HG03066 (cell line): ENCODE measurements at regions not wholly inside any gene's neighbourhood (a gene's known extent, or its start where the extent isn't known, plus 50 kb on each side); places are given as distances from the start of the nearest gene placed in this dataset.
"Not testable (repeated sequence)": the region's sequence is repeated elsewhere in the genome, so short reads cannot be mapped to it uniquely, and the experiment has no call there.

Source experiments
- ATAC-seq: cut with Tn5 transposase; IDR thresholded peaks from one replicate; pipeline ENCODE4 v1.9.1; 2021; ENCODE audit warnings: low read depth; ENCODE audit not compliant: unreplicated experiment

DNA sequence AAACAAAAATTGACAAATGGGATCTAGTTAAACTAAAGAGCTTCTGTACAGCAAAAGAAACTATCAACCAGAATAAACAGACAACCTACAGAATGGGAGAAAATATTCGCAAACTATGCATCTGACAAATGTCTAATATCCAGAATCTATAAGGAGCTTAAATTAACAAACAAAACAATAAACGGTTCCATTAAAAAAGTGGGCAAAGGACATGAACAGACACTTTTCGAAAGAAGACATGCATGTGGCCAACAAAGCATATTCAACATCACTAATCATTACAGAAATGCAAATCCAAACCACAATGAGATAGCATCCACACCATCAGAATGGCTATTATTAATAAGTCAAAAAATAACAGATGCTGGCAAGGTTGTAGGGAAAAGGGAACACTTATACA, 50.5 kb upstream of the MED13L start:
- not testable (repeated sequence) for ATAC-seq

DNA sequence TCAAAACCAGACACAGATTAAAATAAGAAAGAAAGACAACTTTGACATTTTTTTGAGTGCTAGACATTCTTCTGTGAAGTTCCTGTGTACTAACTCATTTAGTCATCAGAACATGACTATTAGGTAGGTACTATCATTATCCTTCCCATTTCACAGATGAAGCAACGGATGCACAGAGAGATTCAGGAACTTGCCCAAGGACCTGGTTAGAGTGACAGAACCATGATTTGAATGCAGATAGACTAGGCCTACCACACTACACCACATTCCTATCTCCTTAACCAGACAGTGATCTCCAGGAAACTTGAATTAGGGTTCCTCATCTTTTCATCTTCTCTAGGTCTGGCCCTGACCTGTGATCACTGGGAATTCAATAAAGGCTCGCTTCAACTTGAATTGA, 54.4 kb upstream of the MED13L start:
- no peak for ATAC-seq

GRCh38 chr12:116332705-116333380, 55.4 kb upstream of the MED13L start:
- ATAC-seq: no peak

DNA sequence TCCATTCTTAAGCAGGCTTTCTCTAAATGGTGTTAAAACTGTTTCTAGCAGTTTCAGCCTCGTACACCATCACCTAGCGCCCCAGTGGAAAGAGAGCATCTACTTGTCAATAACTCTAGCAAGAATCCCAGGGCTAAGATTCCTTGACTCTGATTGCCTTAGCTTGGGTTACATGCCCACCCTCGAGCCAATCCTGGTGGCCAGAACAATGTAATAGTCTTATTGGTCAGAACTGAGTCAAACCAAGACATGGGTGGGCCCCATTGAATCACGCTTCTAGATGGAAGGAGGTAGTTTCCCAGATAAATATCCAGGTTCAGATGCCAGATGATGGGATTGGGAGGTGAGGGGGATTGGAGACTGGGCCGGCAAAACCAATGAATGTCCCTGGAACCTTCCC, 55.9 kb upstream of the MED13L start:
- ATAC-seq: no peak

DNA sequence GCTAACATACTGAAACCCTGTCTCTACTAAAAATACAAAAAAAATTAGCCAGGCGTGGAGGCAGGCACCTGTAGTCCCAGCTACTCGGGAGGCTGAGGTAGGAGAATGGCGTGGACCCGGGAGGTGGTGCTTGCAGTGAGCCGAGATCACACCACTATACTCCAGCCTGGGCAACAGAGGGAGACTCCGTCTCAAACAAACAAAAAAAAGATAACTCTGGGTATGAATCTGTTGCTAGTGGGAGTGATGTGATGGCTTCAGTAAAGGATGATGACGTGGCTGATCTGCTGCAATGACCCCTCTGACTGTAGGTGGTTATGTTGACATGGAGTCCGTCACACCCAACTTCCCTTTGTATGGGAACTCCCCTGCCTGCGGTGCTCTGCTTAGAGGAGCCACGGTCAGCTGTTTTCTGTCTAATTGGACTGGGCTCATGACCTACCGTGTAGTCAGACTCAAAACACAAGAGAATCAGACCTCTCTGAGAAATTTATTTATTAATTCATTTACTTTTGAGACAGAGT, 59.1 kb upstream of the MED13L start:
- peak; percentile 48 for ATAC-seq

- ATAC-seq: no peak
Observed at GRCh38 chr12:116337312-116337711, 59.8 kb upstream of the MED13L start.

GRCh38 chr12:116338064-116338846, 60.8 kb upstream of the MED13L start:
- no peak for ATAC-seq

GRCh38 chr12:116339062-116339461, 61.6 kb upstream of the MED13L start:
- ATAC-seq: no peak

- no peak for ATAC-seq
Observed at GRCh38 chr12:116339800-116340371, 62.4 kb upstream of the MED13L start.

GRCh38 chr12:116343331-116343884, 65.9 kb upstream of the MED13L start:
- ATAC-seq: no peak

DNA sequence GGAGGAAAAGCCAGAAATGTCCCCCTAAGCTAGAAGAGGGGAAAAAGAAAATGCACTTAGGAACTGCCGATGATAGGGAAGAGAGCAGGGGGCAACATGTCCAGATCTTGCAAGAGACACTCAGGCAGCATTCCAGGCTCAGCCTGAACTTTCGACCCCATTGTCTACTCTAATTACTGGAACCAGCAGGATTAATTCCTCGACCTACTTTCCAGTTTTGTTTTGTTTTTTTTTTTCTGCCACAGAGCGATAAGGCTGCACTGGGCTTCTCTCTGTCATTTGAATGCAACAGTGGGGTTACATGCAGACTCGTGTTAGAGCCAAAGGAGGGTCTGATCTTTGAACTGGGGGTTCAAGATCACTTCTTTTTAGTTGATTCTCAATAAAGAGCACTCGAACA, 68.7 kb upstream of the MED13L start:
- ATAC-seq: no peak

DNA sequence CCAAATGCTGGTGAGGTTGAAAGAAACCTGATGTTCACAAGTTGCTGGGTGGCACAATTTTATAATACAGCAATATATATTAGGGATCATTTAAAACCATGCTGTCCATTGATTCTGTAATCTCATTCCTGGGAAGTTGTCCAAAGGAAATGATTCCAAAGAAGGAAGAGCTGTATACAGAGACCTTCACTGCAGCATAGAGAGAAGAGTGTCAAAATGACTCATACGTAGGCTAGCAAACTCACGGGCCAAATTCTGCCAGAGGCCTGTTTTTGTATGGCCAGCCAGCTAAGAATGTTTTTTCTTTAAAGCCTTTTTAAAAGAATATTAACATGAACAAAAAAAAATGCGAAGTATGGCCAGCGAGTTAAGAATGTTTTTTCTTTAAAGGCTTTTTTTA, 69.2 kb upstream of the MED13L start:
- no peak for ATAC-seq

DNA sequence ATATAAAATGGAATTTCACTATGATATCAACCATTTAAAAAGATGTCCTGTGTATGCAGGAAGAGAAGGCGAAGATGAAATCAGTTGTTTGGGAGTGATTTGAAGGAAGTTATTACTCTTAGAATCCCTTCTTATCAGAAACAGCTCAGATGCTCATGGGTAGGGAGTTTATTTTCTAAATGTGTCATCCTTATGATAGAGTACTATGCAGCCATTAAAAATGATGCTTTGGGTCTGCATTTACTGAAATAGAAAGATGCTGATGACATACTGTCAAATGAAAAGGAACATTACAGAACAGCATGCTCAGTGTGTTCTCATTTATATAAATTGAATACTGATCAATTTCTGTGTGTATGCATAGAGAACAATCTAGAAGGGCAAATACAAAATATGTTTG, 69.8 kb upstream of the MED13L start:
- ATAC-seq: no peak

DNA sequence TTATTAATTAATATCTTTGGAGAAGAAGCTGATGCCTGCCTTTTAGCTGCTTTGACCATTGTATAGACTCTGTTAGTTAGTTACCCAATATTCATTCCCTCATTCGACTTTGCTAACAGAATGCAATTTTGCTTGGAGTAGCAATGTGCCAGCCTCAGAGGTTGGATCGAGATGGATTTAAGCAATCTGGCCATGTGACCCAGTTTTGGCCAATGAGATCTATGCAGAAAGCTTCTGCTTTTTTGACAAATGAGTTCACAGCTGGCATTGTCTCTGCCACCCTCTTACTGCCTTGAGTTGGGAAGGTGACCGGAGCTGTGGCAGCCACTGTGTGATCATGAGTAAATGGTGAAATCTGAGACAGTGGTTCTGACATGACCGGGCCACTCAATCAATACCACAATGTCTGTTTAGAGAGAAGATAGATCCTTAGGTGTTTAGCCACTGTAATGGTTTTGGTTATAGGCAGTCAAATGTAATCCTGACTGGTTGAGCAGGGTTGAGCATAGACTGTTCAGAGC, 74.9 kb upstream of the MED13L start:
- no peak for ATAC-seq

DNA sequence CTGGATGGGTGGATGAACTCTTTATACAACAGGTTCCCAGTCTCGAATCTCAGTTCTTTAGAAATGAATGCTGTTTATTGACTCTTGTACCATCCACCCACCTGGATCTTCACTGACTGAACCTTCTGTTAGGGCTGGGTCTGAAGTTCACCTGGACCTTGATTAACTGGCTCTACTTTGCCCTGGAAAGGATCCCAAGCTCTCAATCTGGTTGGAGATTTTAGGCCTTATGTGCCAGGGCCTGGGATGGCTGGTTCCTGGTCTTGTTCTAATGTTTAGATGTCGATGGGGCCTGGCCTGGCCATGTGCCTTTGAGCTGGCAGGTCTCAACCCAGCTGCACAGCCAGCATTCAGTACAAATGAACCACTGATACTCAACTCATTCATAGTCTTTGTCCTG, 76.5 kb upstream of the MED13L start:
- no peak for ATAC-seq

DNA sequence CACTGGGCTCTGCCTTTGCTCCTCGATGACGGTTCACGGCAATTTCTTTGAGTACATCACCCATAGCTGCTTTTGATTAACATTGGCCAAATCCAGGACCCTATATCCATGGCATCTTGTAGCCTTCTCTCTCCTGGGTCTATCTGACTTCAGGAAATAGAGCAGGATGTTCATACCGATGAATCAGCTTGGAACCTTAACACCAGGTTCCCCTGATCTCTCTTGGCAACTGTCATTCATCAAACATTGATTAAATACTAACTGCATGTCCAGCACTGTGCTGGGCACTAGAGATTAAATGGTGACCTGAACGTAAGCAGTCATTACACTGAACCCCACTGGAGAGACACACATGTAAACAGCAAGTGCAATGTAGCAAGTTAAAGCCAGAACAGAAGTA, 77.0 kb upstream of the MED13L start:
- ATAC-seq: no peak

DNA sequence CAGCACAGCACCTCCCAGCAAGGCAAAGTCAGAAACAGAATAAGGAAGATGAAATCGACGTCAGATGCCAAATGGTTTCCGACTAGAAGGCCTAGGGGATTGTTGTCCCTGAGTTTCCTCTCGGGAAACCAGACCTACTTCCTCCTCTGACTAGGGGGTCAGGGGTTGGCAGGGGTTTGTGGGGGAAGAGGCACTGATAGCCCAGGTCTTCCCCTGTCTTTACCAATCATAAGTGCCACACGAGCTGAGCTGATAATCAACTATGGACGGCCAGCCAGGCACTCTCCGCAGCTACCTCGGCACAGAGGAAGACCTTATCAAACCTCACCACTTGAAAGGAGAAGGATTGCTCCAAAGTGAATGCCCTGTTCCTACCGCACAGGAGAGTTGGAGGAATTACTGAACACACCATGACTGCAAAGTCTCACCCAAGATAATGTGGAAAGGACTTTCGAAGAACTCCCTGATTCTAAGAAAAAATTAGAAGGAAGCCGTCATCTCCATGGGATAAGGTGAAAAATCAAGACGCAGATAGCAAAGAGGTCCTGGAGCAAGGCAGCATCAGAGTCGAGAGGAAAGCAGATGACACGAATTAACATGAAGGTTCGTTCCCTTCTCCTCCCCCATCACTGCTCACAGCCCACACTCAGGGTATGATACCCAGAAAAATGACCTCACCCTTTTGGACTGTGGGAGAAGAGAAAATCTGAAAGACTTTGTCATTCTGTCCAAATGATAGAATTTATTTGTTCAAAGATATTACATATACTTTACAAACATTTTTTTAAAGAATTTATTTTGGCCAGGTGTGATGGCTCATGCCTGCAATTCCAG, 77.7 kb upstream of the MED13L start:
- no peak for ATAC-seq

DNA sequence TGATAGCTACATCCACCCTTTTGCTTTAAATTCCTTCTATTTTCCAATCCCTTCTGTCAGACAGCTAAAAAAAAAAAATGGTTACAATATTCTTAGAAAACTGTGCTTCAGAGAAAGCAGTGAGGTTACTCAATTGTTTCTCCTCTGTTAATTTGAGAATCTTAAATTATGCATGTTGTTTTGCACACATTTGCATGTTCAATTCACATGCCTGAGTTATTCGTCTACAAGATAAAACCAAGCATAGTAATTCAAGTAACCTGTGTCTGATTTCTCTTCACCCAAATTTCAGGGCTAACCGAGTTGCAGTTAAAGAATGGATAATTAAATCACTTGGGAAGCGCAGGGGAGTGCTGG, 81.0 kb upstream of the MED13L start:
- ATAC-seq: no peak

DNA sequence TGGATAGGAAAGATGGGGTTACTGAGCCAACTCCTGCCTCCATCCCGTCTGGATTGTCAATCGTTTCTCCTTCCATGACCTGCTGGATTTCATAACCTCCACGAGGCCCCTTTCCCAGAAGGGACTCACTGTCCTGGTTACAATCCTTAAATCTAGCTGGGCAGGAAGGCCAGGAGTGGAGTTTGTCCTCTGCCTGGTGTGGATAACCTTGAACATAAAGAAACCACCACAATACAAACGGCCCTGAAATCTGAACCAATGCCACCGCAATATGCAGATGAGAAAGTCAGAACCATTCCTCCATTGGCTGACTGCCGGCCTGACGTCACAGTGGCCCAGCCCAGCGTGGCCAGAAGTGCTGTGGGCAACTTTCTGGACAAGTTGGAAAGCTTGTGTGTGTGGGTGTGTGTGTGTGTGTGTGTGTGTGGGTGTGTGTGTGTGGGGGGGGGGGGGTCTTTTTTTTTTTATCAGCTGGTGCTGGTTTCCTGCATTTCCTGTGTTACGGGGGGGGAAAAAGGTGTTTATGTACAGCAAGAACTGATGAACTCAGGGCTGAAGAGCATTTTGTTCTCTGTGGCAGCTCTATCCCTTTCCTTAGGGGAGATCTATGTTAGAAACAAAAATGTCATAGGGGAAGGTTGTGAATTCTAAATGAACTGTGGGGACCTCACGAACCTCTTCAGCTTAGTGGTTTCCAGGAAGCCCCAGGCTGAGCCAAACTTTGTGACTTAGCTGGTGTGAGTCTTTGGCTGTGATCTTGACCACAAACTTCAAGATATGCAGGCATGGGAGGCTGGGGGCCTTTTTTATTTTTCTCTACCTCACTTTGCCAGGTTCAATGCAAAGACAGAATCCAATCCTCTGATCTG, 81.6 kb upstream of the MED13L start:
- ATAC-seq: no peak
